ENCODE measurements at regions not wholly inside any gene's neighbourhood (a gene's known extent, or its start where the extent isn't known, plus 50 kb on each side); places are given as distances from the start of the nearest gene placed in this dataset.

DNA sequence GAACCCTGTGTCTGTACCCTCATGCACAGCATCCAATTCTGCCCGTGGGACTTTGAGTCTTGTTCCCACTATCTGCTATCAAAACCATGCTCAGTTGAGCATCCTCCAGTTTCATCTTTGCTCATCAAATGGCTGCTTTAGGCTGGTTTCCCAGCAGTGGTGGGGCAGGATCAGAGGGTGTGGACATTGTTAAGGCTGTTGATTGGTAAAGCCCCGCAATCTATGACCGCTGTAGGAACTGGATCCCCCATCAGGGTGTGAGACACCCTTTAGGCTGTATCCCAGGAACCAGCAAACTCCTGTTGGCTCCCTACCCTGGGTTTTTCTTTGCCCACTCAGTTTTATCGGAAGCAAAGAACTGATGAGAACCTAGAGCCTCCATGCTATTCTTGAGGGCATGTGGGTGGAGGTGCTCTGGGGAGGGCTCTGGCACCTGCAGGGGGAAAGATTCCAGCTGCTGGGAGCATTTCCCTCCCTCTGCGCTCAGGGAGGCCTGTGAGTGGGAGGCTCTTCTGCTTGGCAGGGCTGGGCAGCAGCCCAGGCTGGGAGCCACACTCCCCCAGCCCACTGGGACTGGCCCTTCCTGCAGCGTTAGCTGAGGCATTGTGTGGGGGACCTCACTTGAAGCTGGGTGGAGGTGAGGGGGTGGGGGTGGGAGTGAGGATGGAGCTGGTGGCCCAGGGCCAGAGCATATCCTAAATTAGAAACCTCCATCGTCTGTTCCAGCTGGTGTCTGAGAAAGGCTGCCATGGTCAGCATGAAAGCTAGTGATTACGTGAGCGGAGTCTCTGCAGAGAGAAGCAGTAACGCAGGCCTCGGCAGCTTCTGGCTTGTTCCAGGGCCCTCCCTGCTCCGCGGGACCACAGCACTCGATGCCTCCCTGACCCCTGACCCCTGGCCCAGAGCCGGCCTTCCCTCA is 160.6 kb downstream of the IRF8 start:
- DNase-seq (ENCODE audit: low read depth, low spot score): no peak

DNA sequence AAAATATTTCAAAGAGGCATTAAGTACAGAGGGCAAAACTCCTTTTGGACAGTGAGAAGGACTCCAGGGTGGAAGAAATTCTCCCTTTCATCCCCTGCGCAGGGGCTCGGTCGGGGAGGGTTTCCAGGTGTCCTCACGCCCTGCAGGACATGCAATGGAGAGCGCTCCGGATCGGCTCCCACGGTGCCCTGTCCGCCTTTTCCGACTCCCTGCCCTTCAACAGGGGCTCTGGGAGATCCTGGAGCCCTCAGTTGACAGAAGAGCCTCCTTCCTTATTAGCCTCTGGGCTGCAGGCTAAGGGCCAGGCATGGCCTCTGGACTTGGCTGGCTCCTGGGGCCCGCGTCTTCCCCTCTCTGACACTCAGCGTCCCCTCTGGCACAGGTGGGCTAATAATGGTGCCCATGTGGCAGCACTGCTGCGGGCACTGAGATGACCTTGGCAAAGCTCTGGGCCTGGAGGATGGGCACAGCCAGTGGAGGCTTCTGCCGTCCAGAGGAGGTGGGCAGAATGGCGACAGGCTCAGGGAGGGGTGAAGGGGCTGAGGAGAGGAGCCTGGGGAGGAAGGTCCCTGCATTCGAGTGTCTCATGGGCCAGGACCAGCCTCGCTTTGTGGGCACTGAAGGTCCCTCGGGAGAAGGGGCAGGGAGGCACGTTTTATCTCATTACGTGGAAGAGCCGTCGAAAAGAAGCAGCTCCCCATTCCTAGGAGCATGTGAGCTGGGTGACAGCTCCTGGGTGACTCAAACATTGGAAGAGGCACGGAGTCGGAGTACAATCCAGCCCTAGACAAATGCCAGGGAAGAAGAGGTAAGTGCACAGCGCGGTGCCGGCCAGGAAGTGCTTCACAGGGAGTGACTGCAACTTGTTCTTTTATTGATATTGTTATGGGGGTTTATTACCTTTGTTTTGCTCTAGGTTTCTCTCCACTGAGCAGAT is 161.7 kb downstream of the IRF8 start:
- DNase-seq (ENCODE audit: low read depth, low spot score): no peak

DNA sequence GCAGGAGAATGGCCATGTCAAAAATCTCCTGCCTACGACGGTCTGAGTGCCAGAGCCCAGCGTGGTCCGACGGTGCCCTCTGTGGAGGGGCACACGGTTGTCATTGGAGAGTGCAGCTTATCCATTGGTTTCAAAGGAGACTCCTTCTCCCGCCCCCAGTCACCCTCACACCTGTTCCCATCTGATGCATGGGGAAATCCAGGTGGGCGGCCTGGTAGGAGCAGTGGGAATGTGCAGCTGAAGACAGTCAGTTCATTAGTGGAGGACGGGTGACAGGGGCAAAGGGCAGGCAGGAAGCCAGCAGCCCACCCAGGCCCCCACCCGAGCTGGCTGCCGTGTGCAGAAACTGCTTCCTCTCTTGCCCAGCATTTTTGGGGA is 162.3 kb downstream of the IRF8 start:
- DNase-seq (ENCODE audit: low read depth, low spot score): no peak

DNA sequence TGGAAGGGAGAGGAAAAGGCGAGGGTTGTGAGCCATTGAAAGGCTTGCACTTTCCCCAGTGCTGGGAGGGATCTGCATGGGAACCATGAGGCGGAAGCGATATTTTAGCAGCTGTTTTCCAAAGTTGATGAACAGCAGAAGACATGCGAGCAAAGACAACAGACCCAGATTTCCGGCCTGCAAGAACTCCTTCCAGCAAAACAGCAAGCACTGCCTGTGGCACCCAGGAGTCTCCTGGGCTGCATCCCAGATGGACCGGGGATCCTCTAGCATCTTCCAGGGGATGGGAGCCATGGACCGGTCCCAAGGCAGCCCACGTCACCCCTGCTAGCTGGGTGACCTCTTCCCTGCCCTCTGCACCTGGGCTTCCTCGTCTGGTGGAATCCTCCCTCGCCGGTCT is 162.8 kb downstream of the IRF8 start:
- DNase-seq (ENCODE audit: low read depth, low spot score): no peak

DNA sequence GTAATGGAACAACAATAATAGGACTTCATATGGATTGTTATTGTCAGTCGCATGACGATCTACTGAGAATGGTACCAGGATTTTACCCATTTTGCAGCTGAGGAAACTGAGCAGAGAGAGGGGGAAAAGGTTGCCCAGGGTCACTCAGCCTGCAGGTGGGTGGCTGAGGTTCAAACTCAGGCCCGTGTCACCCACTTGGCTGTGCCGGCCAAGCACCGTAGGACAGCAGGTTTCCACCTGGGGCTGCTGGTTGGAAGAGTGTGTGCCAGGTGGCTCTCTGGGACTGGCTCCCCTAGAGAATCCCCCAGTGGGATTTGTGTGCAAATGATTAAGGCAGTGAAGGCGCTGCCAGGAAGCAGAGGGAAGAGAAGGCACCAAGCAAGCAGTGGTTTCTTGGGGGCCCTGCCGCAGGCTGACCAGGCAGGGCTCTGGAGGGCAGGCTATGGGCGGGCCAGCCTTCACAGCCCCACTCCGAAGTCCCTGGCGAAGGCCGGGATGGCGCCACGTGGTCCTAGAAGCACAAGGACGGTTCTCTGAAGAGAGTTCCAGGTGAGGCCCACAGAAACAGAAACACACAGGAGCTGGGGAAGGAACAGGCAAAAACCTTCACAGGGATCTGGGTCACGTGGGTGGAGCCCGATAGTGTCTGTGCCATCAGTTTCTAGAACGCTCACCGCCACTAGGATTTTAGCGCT is 163.5 kb downstream of the IRF8 start:
- no peak for DNase-seq (ENCODE audit: low read depth, low spot score)

DNA sequence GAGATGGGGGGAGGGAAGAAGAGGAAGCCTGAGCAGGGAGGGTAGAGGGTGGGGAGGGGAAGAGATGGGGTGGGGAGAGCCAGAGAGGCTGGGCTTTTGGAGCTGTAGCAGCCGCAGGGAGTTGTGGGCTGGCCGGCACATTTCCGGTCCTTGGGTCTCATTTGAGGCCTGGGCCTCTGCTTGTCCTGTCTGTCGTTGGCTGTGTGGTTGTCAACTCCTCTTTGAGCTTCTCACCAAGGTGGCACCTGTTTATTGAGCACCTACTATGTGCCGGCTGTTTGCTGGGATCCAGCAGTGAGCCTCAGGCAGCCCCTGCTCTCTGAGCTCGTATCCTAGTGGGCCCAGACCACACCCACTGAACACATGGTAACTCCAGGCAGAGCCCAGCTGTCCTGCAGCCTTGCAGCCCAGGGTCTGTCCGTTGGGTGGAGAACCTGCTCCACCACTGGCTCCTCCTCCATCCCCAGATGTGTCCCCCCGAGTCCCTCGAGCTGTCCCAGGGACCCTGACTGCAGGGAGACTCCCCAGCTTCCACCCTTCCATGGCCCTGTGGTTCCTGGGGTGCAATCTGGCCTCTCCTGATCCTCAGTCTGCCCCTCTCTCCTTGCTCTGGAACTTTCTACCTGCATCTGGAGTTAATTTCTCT is 164.9 kb downstream of the IRF8 start:
- no peak for DNase-seq (ENCODE audit: low read depth, low spot score)

DNA sequence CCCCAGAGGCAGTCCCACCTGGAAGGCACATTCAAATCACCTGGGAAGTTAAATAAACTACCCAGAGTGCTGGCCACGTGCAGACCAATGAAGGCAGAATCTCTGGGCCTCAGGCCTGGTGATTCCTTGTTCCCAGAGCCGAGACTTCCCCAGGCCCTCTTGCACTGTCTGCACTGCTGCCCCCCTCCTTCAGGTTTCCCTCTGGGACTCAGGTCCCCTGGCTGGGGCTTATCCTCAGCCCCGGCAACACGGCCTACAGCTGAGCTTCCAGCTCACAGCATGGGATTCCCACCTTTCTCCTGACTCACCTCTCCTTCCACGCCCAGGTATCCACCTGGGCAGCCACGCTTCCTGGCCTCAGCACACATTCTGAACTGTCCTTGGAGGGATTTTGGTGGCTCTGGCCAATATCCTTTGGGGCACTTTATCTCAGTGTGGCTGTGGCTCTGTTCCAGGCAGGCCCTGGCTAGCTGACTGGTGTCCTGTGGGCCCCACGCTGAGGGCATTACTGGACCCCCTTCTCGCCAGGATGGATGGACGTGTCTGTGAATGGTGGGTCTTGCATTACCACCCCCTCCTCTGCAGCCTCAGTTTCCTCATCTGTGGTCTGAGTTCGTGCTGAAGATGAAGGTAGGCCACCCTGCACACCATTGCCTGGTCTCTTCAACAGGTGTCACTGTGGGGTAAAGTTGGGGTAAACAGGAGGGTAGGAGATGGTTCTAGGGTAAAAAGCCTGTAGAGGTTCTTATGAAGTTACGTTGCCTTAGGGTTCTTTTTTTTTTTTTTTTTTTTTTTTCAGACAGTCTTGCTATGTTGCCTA is 165.7 kb downstream of the IRF8 start:
- DNase-seq (ENCODE audit: low read depth, low spot score): no peak

DNA sequence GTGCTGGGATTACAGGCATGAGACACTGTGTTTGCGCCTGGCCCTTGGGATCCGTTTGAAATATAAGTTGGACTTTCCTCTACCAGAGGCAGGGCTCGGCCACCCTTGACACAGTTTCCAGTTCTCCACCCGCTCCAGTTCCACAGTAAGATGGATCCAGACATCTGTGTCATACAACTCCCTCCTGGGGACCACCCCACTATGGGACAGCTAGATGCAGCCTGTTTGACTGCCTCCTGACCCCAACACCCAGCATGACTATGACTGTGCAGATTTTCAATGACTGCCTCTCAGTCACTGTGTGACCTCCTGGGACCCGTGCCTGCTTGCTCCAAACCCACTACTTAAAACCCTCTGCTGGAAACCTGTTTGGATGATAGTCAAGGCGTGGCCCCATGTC is 166.7 kb downstream of the IRF8 start:
- DNase-seq (ENCODE audit: low read depth, low spot score): no peak

DNA sequence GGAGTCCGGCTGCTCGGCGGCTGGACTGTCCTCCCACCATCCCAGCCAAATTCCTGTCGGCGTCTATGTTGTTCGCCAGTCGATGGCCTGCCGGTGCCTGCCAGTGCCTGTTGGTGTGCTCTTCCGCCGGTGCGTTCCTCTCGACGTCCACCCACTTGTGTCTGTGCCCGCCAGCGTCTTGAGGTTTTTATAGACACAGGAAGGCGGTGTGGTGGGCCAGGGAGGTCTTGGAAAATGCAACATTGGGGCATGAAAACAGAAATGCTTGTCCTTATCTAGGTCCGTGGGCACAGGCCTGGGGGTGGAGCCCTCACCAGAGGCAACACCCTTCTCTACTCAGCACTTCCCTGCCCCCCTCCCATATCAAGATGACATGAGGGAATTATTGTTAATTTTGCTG is 167.8 kb downstream of the IRF8 start:
- DNase-seq (ENCODE audit: low read depth, low spot score): no peak

DNA sequence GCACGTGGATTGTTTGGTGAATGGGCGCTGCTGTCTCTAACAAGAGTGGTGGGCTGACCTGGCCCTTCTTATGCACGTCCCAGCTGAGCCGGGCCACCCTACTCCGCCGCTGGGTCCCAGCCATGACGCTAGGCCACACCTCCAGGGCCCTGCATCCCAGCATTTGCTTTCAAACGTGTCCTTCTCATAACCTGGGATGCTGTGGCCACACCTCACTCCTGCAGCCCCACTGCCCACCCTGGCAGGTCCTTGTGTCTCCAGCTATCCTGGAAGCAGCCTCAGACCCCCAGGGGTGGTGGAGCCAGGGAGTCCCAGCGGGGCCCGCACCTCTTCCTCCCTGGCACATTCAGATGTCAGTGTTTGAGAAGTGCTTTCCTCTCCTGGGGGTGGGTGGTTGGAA is 168.6 kb downstream of the IRF8 start:
- DNase-seq (ENCODE audit: low read depth, low spot score): no peak

DNA sequence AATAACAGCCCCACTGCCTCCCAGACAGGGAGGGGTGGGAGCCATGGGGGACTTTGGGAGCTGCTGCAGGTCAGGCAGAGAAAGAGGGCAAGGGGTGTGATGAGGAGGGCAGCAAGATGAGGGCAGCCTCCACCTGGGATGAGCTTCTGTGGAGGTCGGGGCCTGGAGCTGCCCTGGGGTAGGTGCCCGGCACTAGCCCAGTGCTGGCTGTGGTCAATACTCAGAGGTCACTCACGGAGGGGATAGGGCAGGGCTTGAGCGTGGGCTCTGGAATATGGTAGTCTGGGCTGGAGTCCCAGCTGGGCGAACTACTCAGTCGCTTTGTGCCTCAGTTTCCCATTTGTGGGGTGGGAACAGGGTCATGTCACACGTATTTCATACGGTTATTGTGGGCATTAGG is 169.0 kb downstream of the IRF8 start:
- DNase-seq (ENCODE audit: low read depth, low spot score): no peak

DNA sequence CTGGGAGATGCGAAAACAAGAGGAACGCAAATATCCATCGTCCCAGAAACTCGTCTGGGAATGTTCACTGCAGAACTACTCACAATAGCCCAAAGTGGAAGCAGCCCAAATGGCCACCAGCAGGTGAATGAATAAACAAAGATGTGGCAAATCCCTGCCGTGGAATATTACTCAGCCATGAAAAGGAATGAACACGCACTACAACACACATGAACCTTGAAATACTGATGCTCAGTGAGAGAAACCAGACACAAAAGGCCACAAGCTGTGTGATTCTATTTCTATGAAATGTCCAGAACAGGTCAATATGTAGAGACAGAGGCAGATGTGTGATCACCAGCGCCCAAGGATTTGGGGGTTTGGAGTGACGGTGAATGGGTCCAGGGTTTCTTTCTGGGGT is 169.8 kb downstream of the IRF8 start:
- DNase-seq (ENCODE audit: low read depth, low spot score): no peak

DNA sequence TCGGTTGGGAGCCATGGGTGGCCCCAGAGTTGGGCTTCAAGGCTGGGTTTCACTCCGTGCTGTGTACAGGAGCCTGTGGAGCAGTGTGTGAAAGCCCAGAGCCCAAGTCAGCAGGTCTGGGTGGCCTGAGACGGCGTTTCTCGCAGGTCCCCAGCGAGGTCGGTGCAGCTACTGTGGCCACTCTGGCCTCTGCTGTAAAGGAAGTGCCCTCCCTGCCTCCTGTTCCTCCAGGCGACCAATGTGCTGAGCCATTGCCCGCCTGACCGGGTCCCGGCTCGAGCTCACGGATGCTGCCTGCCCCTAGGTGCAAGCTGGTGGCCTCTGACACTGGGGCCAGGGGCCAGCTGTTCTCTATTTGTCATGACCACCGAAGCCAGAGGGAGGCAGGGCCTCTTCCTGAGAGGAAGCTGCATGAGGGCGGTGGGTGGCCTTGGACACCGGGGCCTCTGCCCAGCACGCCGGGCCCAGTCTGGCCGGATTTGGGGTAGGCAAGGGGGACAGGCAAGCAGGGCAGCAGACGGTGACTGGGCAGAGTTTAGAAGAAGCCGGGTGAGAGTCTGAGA is 170.9 kb downstream of the IRF8 start:
- no peak for DNase-seq (ENCODE audit: low read depth, low spot score)

DNA sequence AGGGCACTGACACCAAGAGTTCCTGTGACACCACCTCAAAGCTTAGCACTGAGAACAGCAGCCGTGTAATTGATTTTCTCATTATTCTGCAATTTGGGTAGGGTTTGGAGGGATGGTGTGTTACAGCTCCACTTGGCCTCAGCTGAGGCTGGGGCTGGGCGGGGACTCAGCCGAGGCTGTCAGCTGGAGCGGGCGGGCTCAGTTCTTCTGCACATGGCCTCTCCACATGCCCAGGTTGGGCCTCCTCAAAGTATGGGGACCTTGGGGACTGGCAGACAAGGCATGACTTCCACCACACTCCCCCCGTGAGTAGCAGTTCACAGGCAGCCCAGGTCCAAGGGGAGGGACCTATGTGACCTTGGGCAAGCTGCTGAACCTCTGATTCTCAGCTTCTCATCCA is 171.5 kb downstream of the IRF8 start:
- DNase-seq (ENCODE audit: low read depth, low spot score): no peak

DNA sequence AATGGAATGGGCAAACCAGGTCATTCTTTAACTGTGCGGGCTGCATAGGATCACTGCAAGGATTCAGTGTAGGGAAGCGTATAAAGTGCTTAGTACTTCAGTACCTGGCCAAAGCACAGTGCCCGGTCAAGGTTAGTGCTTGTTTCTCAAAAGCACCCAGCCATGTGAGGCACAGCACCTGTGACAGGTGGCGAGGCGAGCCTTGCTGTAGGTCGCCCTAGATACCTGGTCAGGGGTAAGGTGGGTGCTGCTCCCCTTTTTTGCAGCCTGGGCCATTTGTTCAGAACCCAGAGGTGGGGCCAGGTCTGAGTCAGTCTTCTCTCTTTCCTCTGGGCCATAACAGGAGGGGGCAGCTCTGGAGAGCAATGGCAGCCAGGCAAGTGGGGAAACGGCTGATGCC is 172.0 kb downstream of the IRF8 start:
- no peak for DNase-seq (ENCODE audit: low read depth, low spot score)

DNA sequence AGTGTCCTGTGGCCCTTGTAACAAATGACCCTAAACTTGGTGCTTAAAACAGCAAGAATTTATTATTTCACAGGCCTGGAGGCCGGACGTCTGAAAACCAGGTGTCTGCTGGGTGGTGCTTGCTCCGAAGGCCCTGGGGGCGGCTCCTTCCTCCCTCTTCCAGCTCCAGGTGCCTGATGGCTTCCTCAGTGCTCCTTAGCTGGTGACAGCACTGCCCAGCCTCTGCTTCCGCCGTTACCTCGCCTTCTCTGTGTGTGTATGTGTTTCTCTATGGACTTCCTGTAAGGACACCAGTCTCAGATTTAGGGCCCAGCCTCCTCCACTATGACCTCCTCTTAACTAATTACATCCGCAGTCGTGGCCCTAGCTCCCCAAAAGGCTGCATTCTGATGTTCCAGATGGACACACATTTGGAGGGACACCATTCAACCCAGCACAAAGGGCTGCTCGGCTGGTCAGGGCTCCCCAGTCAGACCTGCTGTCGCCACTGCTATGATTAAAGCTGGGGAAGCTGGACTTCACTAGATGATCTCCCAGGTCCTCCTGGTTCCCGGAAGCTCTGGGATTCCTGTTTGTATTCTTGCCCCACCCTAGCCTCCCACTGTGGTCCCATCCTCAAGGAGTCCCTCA is 172.8 kb downstream of the IRF8 start:
- no peak for DNase-seq (ENCODE audit: low read depth, low spot score)

DNA sequence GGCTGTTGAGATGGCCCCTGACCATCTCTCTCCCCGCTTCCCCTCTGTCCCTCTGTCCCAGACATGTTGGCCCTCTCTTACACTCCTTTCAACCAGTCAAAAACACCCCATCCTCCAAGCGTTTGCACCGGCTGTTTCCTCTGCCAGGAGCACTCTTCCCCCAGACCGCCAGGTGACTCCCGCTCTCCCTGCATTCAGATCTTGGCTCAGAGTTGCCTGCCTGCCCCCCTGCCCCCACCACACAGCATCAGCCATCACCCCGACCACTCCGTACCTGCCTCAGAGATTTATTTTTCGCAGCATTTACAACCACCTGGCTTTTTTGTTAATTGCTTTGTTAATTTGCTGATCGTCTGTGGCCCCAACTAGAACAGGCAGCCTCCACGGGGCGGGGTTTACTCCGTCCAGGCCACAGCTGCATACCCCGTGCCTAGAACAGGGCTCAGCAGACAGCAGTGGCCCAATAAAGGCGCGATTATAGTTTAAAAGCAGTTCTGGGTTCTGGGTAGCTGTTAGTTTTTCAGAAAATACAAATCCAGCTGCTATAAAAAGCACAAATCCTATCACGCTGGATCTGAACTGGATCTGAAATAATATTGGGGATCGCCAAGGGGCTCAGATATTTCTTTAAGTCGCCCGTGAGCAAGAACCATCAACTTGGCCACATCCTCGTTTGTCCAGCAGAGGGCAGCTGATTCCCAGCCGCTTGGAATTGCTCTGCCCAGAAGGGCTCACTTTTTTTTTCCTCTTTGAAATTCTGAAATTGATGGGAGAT is 173.6 kb downstream of the IRF8 start:
- DNase-seq (ENCODE audit: low read depth, low spot score): no peak

DNA sequence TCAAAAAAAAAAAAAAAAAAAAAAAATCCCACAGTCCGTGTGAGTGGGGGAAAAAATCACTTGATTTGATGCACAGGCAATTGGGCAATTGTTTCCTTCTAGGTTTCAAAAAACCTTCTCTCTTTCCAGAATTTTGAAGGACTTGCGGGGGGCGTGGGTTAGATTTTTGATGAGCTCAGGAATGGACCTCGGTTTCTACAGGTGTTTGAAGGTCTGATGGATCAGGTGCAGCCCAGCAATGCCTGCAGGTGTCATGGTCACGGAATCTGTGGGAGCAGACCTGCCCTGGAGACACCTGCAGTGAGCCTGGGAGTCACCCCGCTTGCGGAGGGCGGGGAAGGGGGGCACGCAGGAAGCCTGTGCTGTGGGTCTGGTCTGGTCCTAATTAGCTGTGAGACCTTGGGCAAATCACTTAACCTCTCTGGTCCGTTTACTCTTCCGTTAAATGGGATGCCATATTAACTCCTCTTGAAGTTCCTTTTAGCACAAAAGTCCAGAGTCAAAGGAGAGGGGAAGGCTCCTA is 174.2 kb downstream of the IRF8 start:
- no peak for DNase-seq (ENCODE audit: low read depth, low spot score)

All from iPS DF 19.7 (cell line).